ENCODE measurements at regions not wholly inside any gene's neighbourhood (a gene's known extent, or its start where the extent isn't known, plus 50 kb on each side); places are given as distances from the start of the nearest gene placed in this dataset.

DNA sequence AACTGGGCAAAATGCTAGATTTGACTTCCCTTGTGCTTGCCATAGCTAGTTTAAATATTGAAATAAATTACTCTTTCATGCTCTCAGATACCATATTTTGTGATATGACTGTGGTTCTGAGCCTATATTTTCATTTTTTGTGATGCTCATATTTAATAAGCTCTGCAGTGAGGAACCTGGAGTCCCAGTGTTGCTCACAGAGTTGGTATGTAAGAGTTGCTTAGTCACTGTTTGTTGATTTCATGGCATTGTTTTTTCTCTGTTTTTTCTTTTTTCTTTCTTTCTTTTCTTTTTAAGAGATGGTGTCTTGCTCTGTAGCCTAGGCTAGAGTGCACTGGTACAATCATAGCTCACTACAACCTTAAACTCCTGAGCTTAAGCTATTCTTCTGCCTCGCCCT lies 750.5 kb upstream of the TMEM132C start:
- TF ChIP-seq, protein P1, sequence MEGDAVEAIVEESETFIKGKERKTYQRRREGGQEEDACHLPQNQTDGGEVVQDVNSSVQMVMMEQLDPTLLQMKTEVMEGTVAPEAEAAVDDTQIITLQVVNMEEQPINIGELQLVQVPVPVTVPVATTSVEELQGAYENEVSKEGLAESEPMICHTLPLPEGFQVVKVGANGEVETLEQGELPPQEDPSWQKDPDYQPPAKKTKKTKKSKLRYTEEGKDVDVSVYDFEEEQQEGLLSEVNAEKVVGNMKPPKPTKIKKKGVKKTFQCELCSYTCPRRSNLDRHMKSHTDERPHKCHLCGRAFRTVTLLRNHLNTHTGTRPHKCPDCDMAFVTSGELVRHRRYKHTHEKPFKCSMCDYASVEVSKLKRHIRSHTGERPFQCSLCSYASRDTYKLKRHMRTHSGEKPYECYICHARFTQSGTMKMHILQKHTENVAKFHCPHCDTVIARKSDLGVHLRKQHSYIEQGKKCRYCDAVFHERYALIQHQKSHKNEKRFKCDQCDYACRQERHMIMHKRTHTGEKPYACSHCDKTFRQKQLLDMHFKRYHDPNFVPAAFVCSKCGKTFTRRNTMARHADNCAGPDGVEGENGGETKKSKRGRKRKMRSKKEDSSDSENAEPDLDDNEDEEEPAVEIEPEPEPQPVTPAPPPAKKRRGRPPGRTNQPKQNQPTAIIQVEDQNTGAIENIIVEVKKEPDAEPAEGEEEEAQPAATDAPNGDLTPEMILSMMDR (IDR thresholded peaks at IDR 0.05 in 4 of 5, conservative IDR thresholded peaks at IDR 0.05 in 1 of 5) = no peak
- no peak for TF ChIP-seq POLR2A (IDR thresholded peaks at IDR 0.05)

Data from gastrocnemius medialis (tissue), 4 donors.